GM12892 (cell line): ENCODE measurements at regions not wholly inside any gene's neighbourhood (a gene's known extent, or its start where the extent isn't known, plus 50 kb on each side); places are given as distances from the start of the nearest gene placed in this dataset.

Source experiments
- POLR2A ChIP-seq: IDR thresholded peaks from 2 replicates; pipeline ENCODE4 v1.6.1; 2011; ENCODE audit warnings: low read depth, low read length, control low read depth
- POLR2AphosphoS5 ChIP-seq: IDR thresholded peaks from 2 replicates; pipeline ENCODE4 v1.6.1; 2011; ENCODE audit warnings: low read depth, low read length, control low read depth
- TAF1 ChIP-seq: IDR thresholded peaks from 2 replicates; pipeline ENCODE4 v1.6.1; 2011; ENCODE audit warnings: low read depth, mild to moderate bottlenecking, control low read depth, low read length, borderline replicate concordance

DNA sequence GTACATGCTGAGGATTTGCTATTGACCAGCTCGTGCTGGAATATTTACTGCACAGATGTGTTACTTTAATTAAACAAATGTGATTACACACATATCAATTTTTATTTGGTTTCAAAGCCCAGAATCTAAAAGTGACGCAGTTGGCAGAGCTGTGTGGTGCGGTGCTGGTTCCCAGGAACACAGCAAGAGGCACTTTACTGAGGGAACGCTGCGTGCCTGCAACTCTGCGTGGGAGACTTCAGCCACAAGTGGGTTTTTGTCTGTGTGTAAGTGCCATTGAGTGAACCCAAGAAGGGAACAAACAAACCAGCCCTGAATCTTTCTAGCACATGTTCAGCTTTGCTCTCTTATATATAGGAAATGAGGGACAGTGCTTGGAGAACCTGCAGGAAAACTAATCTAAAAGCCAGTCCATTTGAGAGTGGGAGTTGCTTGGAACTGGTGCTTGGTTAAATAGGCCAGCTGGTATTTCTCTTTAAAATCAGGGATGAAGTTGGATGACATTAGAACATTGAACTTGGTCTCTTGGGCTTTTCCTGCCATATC, 196.6 kb upstream of the CELF4 start:
- no peak for TF ChIP-seq TAF1
- no peak for TF ChIP-seq POLR2AphosphoS5
- TF ChIP-seq POLR2A, result no peak
